ENCODE measurements at regions not wholly inside any gene's neighbourhood (a gene's known extent, or its start where the extent isn't known, plus 50 kb on each side); places are given as distances from the start of the nearest gene placed in this dataset.

DNA sequence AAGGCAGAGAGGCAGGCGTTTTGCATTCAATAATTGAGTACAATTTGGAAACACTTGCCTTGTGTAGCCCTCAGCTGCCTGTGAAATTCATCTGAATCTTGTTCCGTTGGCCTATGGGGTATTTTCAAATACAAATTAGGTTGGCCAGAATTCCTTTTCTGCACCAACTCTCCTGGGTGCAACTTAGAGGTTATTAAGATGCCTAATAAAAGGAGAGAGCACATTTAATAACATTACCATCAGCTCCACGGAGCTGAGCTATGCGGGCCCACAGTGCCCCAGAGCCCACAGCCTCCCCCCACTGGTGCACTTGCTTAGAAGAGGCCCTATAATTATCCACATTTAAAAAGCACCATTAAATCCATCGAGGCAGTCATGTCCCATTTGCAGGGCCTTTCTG, 367.6 kb upstream of the CLINT1 start:
- H3K36me3 ChIP-seq (ENCODE audit: control insufficient read depth in 2 of 2, extremely low read depth in 1 of 2, insufficient read depth in 2 of 2, low read length in 2 of 2) = no peaks in the 10 kb centered on the region
- no peaks in the 10 kb centered on the region for H3K9me1 ChIP-seq (ENCODE audit: control insufficient read depth, extremely low read depth, insufficient read depth, low read length)
- DNase-seq (ENCODE audit: low read depth, low spot score) (no peak), FAIRE-seq (no peak)
- no peak overlapping the region for H3K9ac ChIP-seq (ENCODE audit: control insufficient read depth, extremely low read depth, insufficient read depth, low read length)
- no peaks in the 10 kb centered on the region for H3K79me2 ChIP-seq (ENCODE audit: control insufficient read depth, insufficient read depth, low read length)
- dilution Hi-C loops (cut with MboI; ENCODE audit: extremely low pct_ligation_motif_present, low sequenced_read_pairs) = no loop called here
- no peak overlapping the region for H3K4me3 ChIP-seq (ENCODE audit: control insufficient read depth in 2 of 3, extremely low read depth in 1 of 3, insufficient read depth in 2 of 3, low read depth in 1 of 3, low read length in 3 of 3)
- TF ChIP-seq, protein P1, sequence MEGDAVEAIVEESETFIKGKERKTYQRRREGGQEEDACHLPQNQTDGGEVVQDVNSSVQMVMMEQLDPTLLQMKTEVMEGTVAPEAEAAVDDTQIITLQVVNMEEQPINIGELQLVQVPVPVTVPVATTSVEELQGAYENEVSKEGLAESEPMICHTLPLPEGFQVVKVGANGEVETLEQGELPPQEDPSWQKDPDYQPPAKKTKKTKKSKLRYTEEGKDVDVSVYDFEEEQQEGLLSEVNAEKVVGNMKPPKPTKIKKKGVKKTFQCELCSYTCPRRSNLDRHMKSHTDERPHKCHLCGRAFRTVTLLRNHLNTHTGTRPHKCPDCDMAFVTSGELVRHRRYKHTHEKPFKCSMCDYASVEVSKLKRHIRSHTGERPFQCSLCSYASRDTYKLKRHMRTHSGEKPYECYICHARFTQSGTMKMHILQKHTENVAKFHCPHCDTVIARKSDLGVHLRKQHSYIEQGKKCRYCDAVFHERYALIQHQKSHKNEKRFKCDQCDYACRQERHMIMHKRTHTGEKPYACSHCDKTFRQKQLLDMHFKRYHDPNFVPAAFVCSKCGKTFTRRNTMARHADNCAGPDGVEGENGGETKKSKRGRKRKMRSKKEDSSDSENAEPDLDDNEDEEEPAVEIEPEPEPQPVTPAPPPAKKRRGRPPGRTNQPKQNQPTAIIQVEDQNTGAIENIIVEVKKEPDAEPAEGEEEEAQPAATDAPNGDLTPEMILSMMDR (optimal IDR thresholded peaks at IDR 0.05 in 1 of 3, IDR thresholded peaks at IDR 0.05 in 1 of 3, conservative IDR thresholded peaks at IDR 0.05 in 1 of 3; ENCODE audit: extremely low read depth in 1 of 3, insufficient read depth in 2 of 3, low read length in 3 of 3) = no peak
- H3K27me3 ChIP-seq (ENCODE audit: control insufficient read depth, extremely low read depth, insufficient read depth, low read length) = no peaks in the 10 kb centered on the region
- no peak overlapping the region for H3K27ac ChIP-seq (ENCODE audit: control insufficient read depth, insufficient read depth, low read length)
- no peaks in the 10 kb centered on the region for H3K9me3 ChIP-seq (ENCODE audit: control insufficient read depth, low read depth, low read length)
- H3K4me2 ChIP-seq (ENCODE audit: control insufficient read depth, extremely low read depth, insufficient read depth, low read depth, low read length) = no peak overlapping the region
- H4K20me1 ChIP-seq (ENCODE audit: control insufficient read depth, extremely low read depth, insufficient read depth, low read length) = no peaks in the 10 kb centered on the region
- no peak overlapping the region for H2AFZ ChIP-seq (ENCODE audit: control insufficient read depth, low read length)
- H3K4me1 ChIP-seq (ENCODE audit: control insufficient read depth, extremely low read depth, insufficient read depth, low read length) = no peaks in the 10 kb centered on the region

GRCh38 chr5:158224253-158224652, 365.3 kb upstream of the CLINT1 start:
- no peaks in the 10 kb centered on the region for H3K9me1 ChIP-seq (ENCODE audit: control insufficient read depth, extremely low read depth, insufficient read depth, low read length)
- no peak overlapping the region for H3K9ac ChIP-seq (ENCODE audit: control insufficient read depth, extremely low read depth, insufficient read depth, low read length)
- no peaks in the 10 kb centered on the region for H3K9me3 ChIP-seq (ENCODE audit: control insufficient read depth, low read depth, low read length)
- H3K4me3 ChIP-seq (ENCODE audit: control insufficient read depth in 2 of 3, extremely low read depth in 1 of 3, insufficient read depth in 2 of 3, low read depth in 1 of 3, low read length in 3 of 3) = no peak overlapping the region
- H3K27me3 ChIP-seq (ENCODE audit: control insufficient read depth, extremely low read depth, insufficient read depth, low read length) = no peaks in the 10 kb centered on the region
- H2AFZ ChIP-seq (ENCODE audit: control insufficient read depth, low read length) = no peak overlapping the region
- H3K4me1 ChIP-seq (ENCODE audit: control insufficient read depth, extremely low read depth, insufficient read depth, low read length) = no peaks in the 10 kb centered on the region
- H3K79me2 ChIP-seq (ENCODE audit: control insufficient read depth, insufficient read depth, low read length) = no peaks in the 10 kb centered on the region
- no peak for TF ChIP-seq EZH2 (IDR thresholded peaks at IDR 0.05; ENCODE audit: low read length)
- TF ChIP-seq, protein P1 (optimal IDR thresholded peaks at IDR 0.05 in 1 of 3, IDR thresholded peaks at IDR 0.05 in 1 of 3, conservative IDR thresholded peaks at IDR 0.05 in 1 of 3; ENCODE audit: extremely low read depth in 1 of 3, insufficient read depth in 2 of 3, low read length in 3 of 3) = no peak
- H4K20me1 ChIP-seq (ENCODE audit: control insufficient read depth, extremely low read depth, insufficient read depth, low read length) = no peaks in the 10 kb centered on the region
- no peak overlapping the region for H3K4me2 ChIP-seq (ENCODE audit: control insufficient read depth, extremely low read depth, insufficient read depth, low read depth, low read length)
- FAIRE-seq (no peak), DNase-seq (ENCODE audit: low read depth, low spot score) (no peak)
- H3K27ac ChIP-seq (ENCODE audit: control insufficient read depth, insufficient read depth, low read length) = no peak overlapping the region
- dilution Hi-C loops (cut with MboI; ENCODE audit: extremely low pct_ligation_motif_present, low sequenced_read_pairs) = no loop called here
- no peaks in the 10 kb centered on the region for H3K36me3 ChIP-seq (ENCODE audit: control insufficient read depth in 2 of 2, extremely low read depth in 1 of 2, insufficient read depth in 2 of 2, low read length in 2 of 2)

Measured in keratinocyte (primary cell).